ENCODE measurements at regions not wholly inside any gene's neighbourhood (a gene's known extent, or its start where the extent isn't known, plus 50 kb on each side); places are given as distances from the start of the nearest gene placed in this dataset.

GRCh38 chrX:137483554-137483953 lies 82.4 kb upstream of the ZIC3 start:
- no peak for TF ChIP-seq CTCF (IDR thresholded peaks at IDR 0.05; ENCODE audit: low read length)
- no peak for TF ChIP-seq EZH2 (optimal IDR thresholded peaks at IDR 0.05; ENCODE audit: low read depth, low read length)
